Embryonic facial prominence (tissue), 1 donor: ENCODE measurements at regions not wholly inside any gene's neighbourhood (a gene's known extent, or its start where the extent isn't known, plus 50 kb on each side); places are given as distances from the start of the nearest gene placed in this dataset.
"Not testable (repeated sequence)": the region's sequence is repeated elsewhere in the genome, so short reads cannot be mapped to it uniquely, and the experiment has no call there.

Source experiments
- DNase-seq: peaks from one replicate; pipeline ENCODE4 v3.0.0-alpha.2; 2016; ENCODE audit errors: extremely low spot score

- no peak for DNase-seq
These were observed 1533.3 kb downstream of the SLITRK5 start for GRCh38 chr13:89204435-89204834.

GRCh38 chr13:89205856-89206520 is 1534.8 kb downstream of the SLITRK5 start:
- no peak for DNase-seq

- DNase-seq, result no peak
These were observed 1541.0 kb downstream of the SLITRK5 start for GRCh38 chr13:89212186-89212585.

GRCh38 chr13:89214185-89214584 is 1543.0 kb downstream of the SLITRK5 start:
- no peak for DNase-seq

GRCh38 chr13:89215319-89215718 is 1544.1 kb downstream of the SLITRK5 start:
- not testable (repeated sequence) for DNase-seq

- DNase-seq, result no peak
These were observed 1546.6 kb downstream of the SLITRK5 start for GRCh38 chr13:89217813-89218212.

GRCh38 chr13:89221557-89222158 is 1550.5 kb downstream of the SLITRK5 start:
- DNase-seq, result no peak

GRCh38 chr13:89227356-89227755 is 1556.2 kb downstream of the SLITRK5 start:
- no peak for DNase-seq

GRCh38 chr13:89238496-89238895 is 1567.3 kb downstream of the SLITRK5 start:
- no peak for DNase-seq

GRCh38 chr13:89239361-89240127 is 1568.4 kb downstream of the SLITRK5 start:
- no peak for DNase-seq

GRCh38 chr13:89255844-89256406 is 1584.8 kb downstream of the SLITRK5 start:
- no peak for DNase-seq

- no peak for DNase-seq
These were observed 1596.6 kb downstream of the SLITRK5 start for GRCh38 chr13:89267734-89268133.

GRCh38 chr13:89269737-89270136 is 1598.6 kb downstream of the SLITRK5 start:
- DNase-seq, result no peak

GRCh38 chr13:89270736-89271135 is 1599.6 kb downstream of the SLITRK5 start:
- DNase-seq, result no peak

GRCh38 chr13:89279374-89279773 is 1608.2 kb downstream of the SLITRK5 start:
- no peak for DNase-seq

GRCh38 chr13:89281331-89281730 is 1610.2 kb downstream of the SLITRK5 start:
- DNase-seq, result no peak

GRCh38 chr13:89282241-89282640 is 1611.1 kb downstream of the SLITRK5 start:
- DNase-seq, result no peak

- no peak for DNase-seq
These were observed 1616.2 kb downstream of the SLITRK5 start for GRCh38 chr13:89287381-89287780.

- no peak for DNase-seq
These were observed 1623.1 kb downstream of the SLITRK5 start for GRCh38 chr13:89294115-89294867.

GRCh38 chr13:89307278-89307677 is 1636.1 kb downstream of the SLITRK5 start:
- no peak for DNase-seq

GRCh38 chr13:89310943-89311672 is 1639.9 kb downstream of the SLITRK5 start:
- no peak for DNase-seq
